ENCODE measurements at regions not wholly inside any gene's neighbourhood (a gene's known extent, or its start where the extent isn't known, plus 50 kb on each side); places are given as distances from the start of the nearest gene placed in this dataset.

DNA sequence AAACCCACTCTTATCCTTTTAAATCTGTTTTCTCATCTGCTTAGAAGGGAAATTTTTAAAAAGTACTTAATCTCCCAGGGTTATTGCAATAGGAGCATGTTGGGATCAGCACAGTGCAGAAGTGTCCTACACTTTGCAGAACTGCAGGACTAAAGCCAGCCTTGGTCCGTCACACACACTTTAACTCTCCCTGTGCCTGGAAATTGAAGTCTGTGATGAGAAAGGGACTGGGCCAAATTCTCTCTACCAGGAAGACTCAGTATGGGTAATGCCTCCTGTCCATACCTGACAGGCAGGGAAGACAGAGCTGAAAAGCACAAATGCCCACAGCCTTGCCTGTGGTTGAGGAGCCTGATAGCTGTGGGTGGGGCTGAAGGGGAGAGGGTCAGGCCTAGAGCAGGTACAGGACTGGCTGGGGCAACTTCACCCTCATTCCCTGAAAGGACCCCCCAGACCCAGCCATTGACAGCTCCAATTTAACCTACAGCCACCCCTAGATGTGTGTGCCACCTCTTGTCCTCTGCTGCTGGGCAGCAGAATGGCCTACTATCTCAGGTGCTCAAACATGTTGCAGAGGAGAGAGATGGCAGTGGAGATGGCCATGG, 377.2 kb upstream of the KLHL29 start:
- TF ChIP-seq, protein P1, sequence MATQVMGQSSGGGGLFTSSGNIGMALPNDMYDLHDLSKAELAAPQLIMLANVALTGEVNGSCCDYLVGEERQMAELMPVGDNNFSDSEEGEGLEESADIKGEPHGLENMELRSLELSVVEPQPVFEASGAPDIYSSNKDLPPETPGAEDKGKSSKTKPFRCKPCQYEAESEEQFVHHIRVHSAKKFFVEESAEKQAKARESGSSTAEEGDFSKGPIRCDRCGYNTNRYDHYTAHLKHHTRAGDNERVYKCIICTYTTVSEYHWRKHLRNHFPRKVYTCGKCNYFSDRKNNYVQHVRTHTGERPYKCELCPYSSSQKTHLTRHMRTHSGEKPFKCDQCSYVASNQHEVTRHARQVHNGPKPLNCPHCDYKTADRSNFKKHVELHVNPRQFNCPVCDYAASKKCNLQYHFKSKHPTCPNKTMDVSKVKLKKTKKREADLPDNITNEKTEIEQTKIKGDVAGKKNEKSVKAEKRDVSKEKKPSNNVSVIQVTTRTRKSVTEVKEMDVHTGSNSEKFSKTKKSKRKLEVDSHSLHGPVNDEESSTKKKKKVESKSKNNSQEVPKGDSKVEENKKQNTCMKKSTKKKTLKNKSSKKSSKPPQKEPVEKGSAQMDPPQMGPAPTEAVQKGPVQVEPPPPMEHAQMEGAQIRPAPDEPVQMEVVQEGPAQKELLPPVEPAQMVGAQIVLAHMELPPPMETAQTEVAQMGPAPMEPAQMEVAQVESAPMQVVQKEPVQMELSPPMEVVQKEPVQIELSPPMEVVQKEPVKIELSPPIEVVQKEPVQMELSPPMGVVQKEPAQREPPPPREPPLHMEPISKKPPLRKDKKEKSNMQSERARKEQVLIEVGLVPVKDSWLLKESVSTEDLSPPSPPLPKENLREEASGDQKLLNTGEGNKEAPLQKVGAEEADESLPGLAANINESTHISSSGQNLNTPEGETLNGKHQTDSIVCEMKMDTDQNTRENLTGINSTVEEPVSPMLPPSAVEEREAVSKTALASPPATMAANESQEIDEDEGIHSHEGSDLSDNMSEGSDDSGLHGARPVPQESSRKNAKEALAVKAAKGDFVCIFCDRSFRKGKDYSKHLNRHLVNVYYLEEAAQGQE (IDR thresholded peaks at IDR 0.05; ENCODE audit: insufficient read depth in 1 of 2, low read depth in 2 of 2, low read length in 2 of 2) = no peak
- TF ChIP-seq POLR2AphosphoS5 (IDR thresholded peaks at IDR 0.05; ENCODE audit: low read depth, low read length) = no peak
- TF ChIP-seq SIN3A (IDR thresholded peaks at IDR 0.05; ENCODE audit: borderline replicate concordance, insufficient read depth, low read length) = no peak
- TF ChIP-seq TAF1 (IDR thresholded peaks at IDR 0.05; ENCODE audit: borderline replicate concordance, insufficient read depth, low read length) = no peak
- TF ChIP-seq FOXP2 (optimal IDR thresholded peaks at IDR 0.05; ENCODE audit: borderline replicate concordance, extremely low read depth, extremely low read length, insufficient read depth) = no peak

All from PFSK-1 (cell line).